H9 (cell line): ENCODE measurements at regions not wholly inside any gene's neighbourhood (a gene's known extent, or its start where the extent isn't known, plus 50 kb on each side); places are given as distances from the start of the nearest gene placed in this dataset.
A peak's percentile ranks its signal among the peaks of the same experiment; 100 is the strongest.

Experiments used
- DNase-seq: peaks from one replicate; pipeline ENCODE4 v3.0.0-alpha.2; 2017
- H2AFZ ChIP-seq: one replicate; pipeline ENCODE4 v1.6.1; 2013; ENCODE audit warnings: mild to moderate bottlenecking, low read length, control low read depth, moderate library complexity
- H2AK5ac ChIP-seq: 2 replicates; pipeline ENCODE4 v1.6.1; 2013; ENCODE audit warnings: low read length, control low read depth, mixed read lengths; ENCODE audit not compliant: insufficient read length
- H2BK120ac ChIP-seq: one replicate; pipeline ENCODE4 v1.6.1; 2013; ENCODE audit warnings: low read depth, mild to moderate bottlenecking, low read length, control low read depth, inconsistent platforms; ENCODE audit not compliant: poor library complexity, severe bottlenecking
- H2BK12ac ChIP-seq: 2 replicates; pipeline ENCODE4 v1.6.1; 2013; ENCODE audit warnings: low read length, control low read depth, mixed read lengths, low read depth; ENCODE audit not compliant: insufficient read length
- H2BK15ac ChIP-seq: 2 replicates; pipeline ENCODE4 v1.6.1; 2013; ENCODE audit warnings: low read depth, low read length, control low read depth
- H2BK20ac ChIP-seq: one replicate; pipeline ENCODE4 v1.6.1; 2013; ENCODE audit warnings: low read depth, mild to moderate bottlenecking, low read length, control low read depth, inconsistent platforms; ENCODE audit not compliant: poor library complexity, severe bottlenecking
- H2BK5ac ChIP-seq: 2 replicates; pipeline ENCODE4 v1.6.1; 2013; ENCODE audit warnings: low read length, control low read depth, mixed read lengths; ENCODE audit not compliant: insufficient read length
- H3K14ac ChIP-seq: 2 replicates; pipeline ENCODE4 v1.6.1; 2013; ENCODE audit warnings: low read length, control low read depth; ENCODE audit not compliant: insufficient read depth
- H3K18ac ChIP-seq: 2 replicates; pipeline ENCODE4 v1.6.1; 2013; ENCODE audit warnings: low read depth, mild to moderate bottlenecking, mixed read lengths, low read length, control low read depth; ENCODE audit not compliant: insufficient read length
- H3K23ac ChIP-seq: 2 replicates; pipeline ENCODE4 v1.6.1; 2013; ENCODE audit warnings: low read length, control low read depth, mixed read lengths, low read depth; ENCODE audit not compliant: insufficient read length
- H3K23me2 ChIP-seq: 2 replicates; pipeline ENCODE4 v1.6.1; 2013; ENCODE audit warnings: low read depth, mild to moderate bottlenecking, mixed read lengths, low read length, control low read depth; ENCODE audit not compliant: insufficient read length, poor library complexity, severe bottlenecking
- H3K27ac ChIP-seq: 2 replicates; pipeline ENCODE4 v1.5.1; 2013; ENCODE audit warnings: low read length, control low read depth, mixed read lengths, low read depth; ENCODE audit not compliant: insufficient read length
- H3K27me3 ChIP-seq: 2 replicates; pipeline ENCODE4 v1.6.1; 2013; ENCODE audit warnings: low read length, control low read depth, inconsistent platforms; ENCODE audit not compliant: insufficient read depth
- H3K4ac ChIP-seq: 2 replicates; pipeline ENCODE4 v1.6.1; 2013; ENCODE audit warnings: low read depth, mild to moderate bottlenecking, control low read depth, inconsistent platforms, low read length, moderate library complexity
- H3K4me1 ChIP-seq: 2 replicates; pipeline ENCODE4 v1.6.1; 2013; ENCODE audit warnings: low read length, control low read depth, inconsistent platforms; ENCODE audit not compliant: insufficient read depth
- H3K4me2 ChIP-seq: 2 replicates; pipeline ENCODE4 v1.6.1; 2013; ENCODE audit warnings: low read length, control low read depth, mixed read lengths; ENCODE audit not compliant: insufficient read length, insufficient read depth
- H3K56ac ChIP-seq: 2 replicates; pipeline ENCODE4 v1.6.1; 2013; ENCODE audit warnings: low read depth, mild to moderate bottlenecking, mixed read lengths, low read length, control low read depth; ENCODE audit not compliant: insufficient read length
- H3K79me1 ChIP-seq: 2 replicates; pipeline ENCODE4 v1.6.1; 2013; ENCODE audit warnings: low read depth, mild to moderate bottlenecking, moderate library complexity, low read length, control low read depth, inconsistent platforms; ENCODE audit not compliant: insufficient read depth, poor library complexity, severe bottlenecking
- H3K79me2 ChIP-seq: 2 replicates; pipeline ENCODE4 v1.6.1; 2013; ENCODE audit warnings: low read length, control low read depth, inconsistent platforms; ENCODE audit not compliant: insufficient read depth
- H3K9ac ChIP-seq: 2 replicates; pipeline ENCODE4 v1.6.1; 2013; ENCODE audit warnings: low read length, control low read depth, mixed read lengths; ENCODE audit not compliant: insufficient read length; ENCODE audit errors: extremely low read depth
- H3K9me3 ChIP-seq: one replicate; pipeline ENCODE4 v1.6.1; 2013; ENCODE audit warnings: low read depth, low read length, inconsistent platforms; ENCODE audit not compliant: control insufficient read depth
- H3T11ph ChIP-seq: one replicate; pipeline ENCODE4 v1.6.1; 2013; ENCODE audit warnings: mild to moderate bottlenecking, low read length, control low read depth, inconsistent platforms
- H4K20me1 ChIP-seq: one replicate; pipeline ENCODE4 v1.6.1; 2013; ENCODE audit not compliant: control insufficient read depth, insufficient read length, insufficient read depth
- H4K5ac ChIP-seq: 2 replicates; pipeline ENCODE4 v1.6.1; 2013; ENCODE audit warnings: low read depth, mild to moderate bottlenecking, mixed read lengths, low read length, control low read depth; ENCODE audit not compliant: insufficient read length
- H4K8ac ChIP-seq: replicated peaks from 2 replicates; pipeline ENCODE4 v1.6.1; 2013; ENCODE audit warnings: low read length, control low read depth, mixed read lengths, low read depth; ENCODE audit not compliant: insufficient read length
- H4K91ac ChIP-seq: 2 replicates; pipeline ENCODE4 v1.6.1; 2013; ENCODE audit warnings: low read depth, mild to moderate bottlenecking, moderate library complexity, mixed read lengths, low read length, control low read depth; ENCODE audit not compliant: insufficient read length
- H3K27ac Mint-ChIP-seq, 3 experiments: 2 replicates in 2 of 3; 3 replicates in 1 of 3; pipeline ENCODE4 v1.8.0; 2020 to 2021; ENCODE audit warnings: mixed read lengths in 3 of 3, mild to moderate bottlenecking in 1 of 3, moderate library complexity in 1 of 3
- H3K27me3 Mint-ChIP-seq: 2 replicates; pipeline ENCODE4 v1.8.0; 2021; ENCODE audit warnings: low read depth, mild to moderate bottlenecking, moderate library complexity, mixed read lengths
- H3K36me3 Mint-ChIP-seq, 3 experiments: 2 replicates in 2 of 3; 3 replicates in 1 of 3; pipeline ENCODE4 v1.8.0; 2020 to 2021; ENCODE audit warnings: low read depth in 3 of 3, mixed read lengths in 3 of 3; ENCODE audit not compliant: insufficient read depth in 1 of 3
- H3K4me1 Mint-ChIP-seq, 2 experiments: 2 replicates each; pipeline ENCODE4 v1.8.0; 2020; ENCODE audit warnings: mixed read lengths in 2 of 2
- H3K4me3 Mint-ChIP-seq, 2 experiments: 2 replicates in 1 of 2; 3 replicates in 1 of 2; pipeline ENCODE4 v1.8.0; 2020 to 2021; ENCODE audit warnings: mild to moderate bottlenecking in 2 of 2, mixed read lengths in 2 of 2, moderate library complexity in 1 of 2
- H3K9me3 Mint-ChIP-seq, 2 experiments: 2 replicates in 1 of 2; 3 replicates in 1 of 2; pipeline ENCODE4 v1.8.0; 2020; ENCODE audit warnings: mild to moderate bottlenecking in 2 of 2, mixed read lengths in 2 of 2, moderate library complexity in 1 of 2
- WGBS: extraction: QIAGEN DNeasy Blood & Tissue Kit; methylation state at CpG from one replicate; pipeline ENCODE4 v1.1.7; 2013; ENCODE audit warnings: missing lambda C conversion rate, low lambda C conversion rate, mixed read lengths; ENCODE audit not compliant: insufficient read length; ENCODE audit errors: extremely low coverage; 5-methylcytosine and 5-hydroxymethylcytosine counted together
- TF ChIP-seq, protein P1 (sequence below): fragments of 200-600 bp; sonication (generic); conservative IDR thresholded peaks from 3 replicates; pipeline ENCODE4 v1.8.0; 2021; ENCODE audit warnings: antibody characterized with exemption, mild to moderate bottlenecking

DNA sequence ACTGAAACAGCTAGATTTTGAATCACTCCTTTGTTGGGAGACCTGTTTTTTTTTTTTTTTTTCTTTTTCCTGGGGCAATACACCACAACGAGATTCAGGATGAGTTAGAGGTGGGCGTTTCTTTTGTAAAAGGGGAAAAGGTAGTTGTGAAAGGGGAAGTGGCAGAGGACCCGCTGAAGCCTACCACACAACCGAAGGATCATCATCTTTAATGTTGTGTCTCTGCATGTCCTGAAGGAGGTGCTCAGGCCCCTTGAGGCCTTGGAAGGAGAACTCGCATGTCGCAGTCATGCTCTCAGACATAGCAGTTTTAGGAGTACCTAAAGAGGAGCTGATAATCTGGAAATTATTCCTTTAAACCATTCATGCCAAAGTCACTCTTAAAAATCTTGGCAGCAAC lies 137.9 kb upstream of the LRIG1 start:
- no peak overlapping the region for H2AFZ ChIP-seq
- H3K23ac ChIP-seq: no peak overlapping the region
- TF ChIP-seq, protein P1, sequence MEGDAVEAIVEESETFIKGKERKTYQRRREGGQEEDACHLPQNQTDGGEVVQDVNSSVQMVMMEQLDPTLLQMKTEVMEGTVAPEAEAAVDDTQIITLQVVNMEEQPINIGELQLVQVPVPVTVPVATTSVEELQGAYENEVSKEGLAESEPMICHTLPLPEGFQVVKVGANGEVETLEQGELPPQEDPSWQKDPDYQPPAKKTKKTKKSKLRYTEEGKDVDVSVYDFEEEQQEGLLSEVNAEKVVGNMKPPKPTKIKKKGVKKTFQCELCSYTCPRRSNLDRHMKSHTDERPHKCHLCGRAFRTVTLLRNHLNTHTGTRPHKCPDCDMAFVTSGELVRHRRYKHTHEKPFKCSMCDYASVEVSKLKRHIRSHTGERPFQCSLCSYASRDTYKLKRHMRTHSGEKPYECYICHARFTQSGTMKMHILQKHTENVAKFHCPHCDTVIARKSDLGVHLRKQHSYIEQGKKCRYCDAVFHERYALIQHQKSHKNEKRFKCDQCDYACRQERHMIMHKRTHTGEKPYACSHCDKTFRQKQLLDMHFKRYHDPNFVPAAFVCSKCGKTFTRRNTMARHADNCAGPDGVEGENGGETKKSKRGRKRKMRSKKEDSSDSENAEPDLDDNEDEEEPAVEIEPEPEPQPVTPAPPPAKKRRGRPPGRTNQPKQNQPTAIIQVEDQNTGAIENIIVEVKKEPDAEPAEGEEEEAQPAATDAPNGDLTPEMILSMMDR: peak; percentile 68
- H4K91ac ChIP-seq: no peak overlapping the region
- H3K79me2 ChIP-seq: no peaks in the 10 kb centered on the region
- no peak overlapping the region for H3K56ac ChIP-seq
- WGBS: no CpG with 5 or more reads among the region's 6 CpGs
- no peaks in the 10 kb centered on the region for H3K79me1 ChIP-seq
- no peaks in the 10 kb centered on the region for H3K4me1 ChIP-seq
- peaks cover 14 to 24% of the 10 kb centered on the region in 2 experiments for H3K4me1 Mint-ChIP-seq
- no peak overlapping the region for H2BK5ac ChIP-seq
- H3K27ac ChIP-seq: no peak overlapping the region
- no peak overlapping the region for H3K9ac ChIP-seq
- H3K36me3 Mint-ChIP-seq: no peaks in the 10 kb centered on the region
- H3K18ac ChIP-seq: no peak overlapping the region
- H3K27me3 Mint-ChIP-seq: no peaks in the 10 kb centered on the region; the same call in 1 of the 2 replicates
- no peak overlapping the region for H3K4ac ChIP-seq
- H3K23me2 ChIP-seq: no peaks in the 10 kb centered on the region
- no peak overlapping the region for H2BK120ac ChIP-seq
- no peak overlapping the region for H2BK15ac ChIP-seq
- no peak overlapping the region for H3K14ac ChIP-seq
- peak; percentile 60 for DNase-seq
- H2BK12ac ChIP-seq: no peak overlapping the region
- H4K20me1 ChIP-seq: no peaks in the 10 kb centered on the region
- H3T11ph ChIP-seq: no peak overlapping the region
- no peak overlapping the region for H4K8ac ChIP-seq
- no peak overlapping the region for H3K4me2 ChIP-seq
- H4K5ac ChIP-seq: no peak overlapping the region
- no peaks in the 10 kb centered on the region for H3K9me3 ChIP-seq
- H3K27ac Mint-ChIP-seq: peak overlapping the region in 2 of 3 experiments; percentile 54 to 81; a peak in 1 of 7 replicates
- H2BK20ac ChIP-seq: no peak overlapping the region
- H3K4me3 Mint-ChIP-seq: no peak overlapping the region
- H3K27me3 ChIP-seq: no peaks in the 10 kb centered on the region
- no peaks in the 10 kb centered on the region for H3K9me3 Mint-ChIP-seq
- H2AK5ac ChIP-seq: no peak overlapping the region
